HepG2 (cell line): ENCODE measurements at regions not wholly inside any gene's neighbourhood (a gene's known extent, or its start where the extent isn't known, plus 50 kb on each side); places are given as distances from the start of the nearest gene placed in this dataset.

Experiments used
- ATAC-seq: fragments of 200-7000 bp; cut with Tn5 transposase; 3 replicates; pipeline ENCODE4 v1.9.1; 2020; ENCODE audit warnings: mild to moderate bottlenecking, moderate library complexity
- BruUV-seq: library from RNA; stranded (reverse); fragments of 400-500 nt; replicated peaks from 2 replicates; lab custom pipeline; 2021; lab: Mats Ljungman, UMichigan
- CTCF ChIA-PET: fragments of 300-600 bp; formaldehyde crosslinking; extraction: SDS; loops from one replicate; lab custom pipeline; 2021; ENCODE audit warnings: low total read pairs, inconsistent platforms, low intra/inter-chr PET ratio; lab: Yijun Ruan, JAX
- POLR2A ChIA-PET: fragments of 350-600 bp; sonication (Branson Sonifier 250); formaldehyde crosslinking; loops from one replicate; lab custom pipeline; 2020; ENCODE audit warnings: antibody characterized with exemption, inconsistent platforms; lab: Yijun Ruan, JAX
- DNase-seq: peaks from one replicate; pipeline ENCODE4 v3.0.0-alpha.2; 2015; ENCODE audit warnings: low spot score
- FAIRE-seq: peaks from 3 replicates; lab custom pipeline; 2011; peaks lifted over from hg19 to GRCh38; lab: Jason Lieb, UNC
- H2AFZ ChIP-seq: one replicate; pipeline ENCODE4 v1.6.1; 2011; ENCODE audit warnings: low read length, inconsistent platforms
- H3K27ac ChIP-seq: fragments of 300-600 bp; 3 replicates; pipeline ENCODE4 v1.8.0; 2011; ENCODE audit warnings: mixed run types, mild to moderate bottlenecking, mixed read lengths, low read length, inconsistent platforms; ENCODE audit not compliant: insufficient read depth; ENCODE audit errors: extremely low read length
- H3K27me3 ChIP-seq, 2 experiments: fragments of 200-600 bp in 1 of 2; 2 replicates in 1 of 2; 3 replicates in 1 of 2; pipeline versions ENCODE4 v1.6.0 to v1.8.0; 2011; ENCODE audit warnings: low read length in 2 of 2, mild to moderate bottlenecking in 2 of 2, moderate library complexity in 2 of 2, inconsistent platforms in 1 of 2; ENCODE audit not compliant: insufficient read depth in 2 of 2, control insufficient read depth in 1 of 2
- H3K36me3 ChIP-seq, 2 experiments: fragments of 200-600 bp in 1 of 2; replicated peaks in 1 of 2; 2 replicates in 1 of 2; 3 replicates in 1 of 2; pipeline versions ENCODE4 v1.5.1 to v1.8.0; 2011; ENCODE audit warnings: low read length in 2 of 2, inconsistent platforms in 1 of 2; ENCODE audit not compliant: insufficient read depth in 2 of 2, control insufficient read depth in 1 of 2
- H3K4me1 ChIP-seq: 2 replicates; pipeline ENCODE4 v1.5.1; 2012; ENCODE audit warnings: low read length, inconsistent platforms; ENCODE audit not compliant: insufficient read depth
- H3K4me2 ChIP-seq: 2 replicates; pipeline ENCODE4 v1.6.0; 2011; ENCODE audit warnings: low read depth, low read length, inconsistent platforms
- H3K4me3 ChIP-seq, 3 experiments: fragments of 200-600 bp in 1 of 3; sonication (generic), shearing (Covaris generic) in 1 of 3; replicated peaks in 1 of 3; 2 replicates each; pipeline ENCODE4 v1.5.1; 2011 to 2016; ENCODE audit warnings: low read length in 3 of 3, inconsistent platforms in 2 of 3, low read depth in 2 of 3, mild to moderate bottlenecking in 2 of 3, control low read depth in 1 of 3, mixed read lengths in 1 of 3; ENCODE audit not compliant: insufficient read depth in 1 of 3
- H3K79me2 ChIP-seq: one replicate; pipeline ENCODE4 v1.6.1; 2011; ENCODE audit warnings: low read length, inconsistent platforms; ENCODE audit not compliant: insufficient read depth
- H3K9ac ChIP-seq: 2 replicates; pipeline ENCODE4 v1.6.0; 2011; ENCODE audit warnings: mild to moderate bottlenecking, low read depth, low read length, inconsistent platforms; ENCODE audit not compliant: insufficient read depth
- H3K9me3 ChIP-seq: 2 replicates; pipeline ENCODE4 v1.5.1; 2012; ENCODE audit warnings: mild to moderate bottlenecking, low read length
- H4K20me1 ChIP-seq: 2 replicates; pipeline ENCODE4 v1.6.0; 2011; ENCODE audit warnings: inconsistent platforms, mild to moderate bottlenecking, low read length, moderate library complexity; ENCODE audit not compliant: insufficient read depth
- AGO1 ChIP-seq: fragments of 200-400 bp; formaldehyde crosslinking; IDR thresholded peaks from 2 replicates; pipeline ENCODE4 v1.6.1; 2017; ENCODE audit warnings: mild to moderate bottlenecking, low read depth, low read length, moderate library complexity; ENCODE audit not compliant: poor library complexity, severe bottlenecking
- ARID5B ChIP-seq: IDR thresholded peaks from 2 replicates; pipeline ENCODE4 v1.4.0; 2020; ENCODE audit warnings: mild to moderate bottlenecking, missing genetic modification reagents
- HOXA9 ChIP-seq: sonication (generic); formaldehyde crosslinking; IDR thresholded peaks from 2 replicates; pipeline ENCODE4 v1.8.1; 2022; ENCODE audit warnings: missing genetic modification reagents, mild to moderate bottlenecking, moderate library complexity, borderline replicate concordance
- JARID2 ChIP-seq: sonication (generic); formaldehyde crosslinking; IDR thresholded peaks from 2 replicates; pipeline ENCODE4 v1.8.1; 2023; ENCODE audit warnings: missing genetic modification reagents, inconsistent platforms; ENCODE audit not compliant: insufficient replicate concordance
- NBN ChIP-seq: fragments of 450-650 bp; conservative IDR thresholded peaks from 2 replicates; pipeline ENCODE4 v1.6.1; 2017
- PAF1 ChIP-seq: IDR thresholded peaks from 2 replicates; pipeline ENCODE4 v1.6.1; 2016; ENCODE audit warnings: missing genetic modification reagents, missing compliant biosample characterization
- PPARG ChIP-seq: conservative IDR thresholded peaks from 2 replicates; pipeline ENCODE4 v1.6.1; 2016; ENCODE audit warnings: missing biosample characterization, missing genetic modification reagents
- RCOR2 ChIP-seq: IDR thresholded peaks from 2 replicates; pipeline ENCODE4 v1.6.1; 2016; ENCODE audit warnings: missing biosample characterization, missing genetic modification reagents
- THAP11 ChIP-seq: IDR thresholded peaks from 2 replicates; pipeline ENCODE4 v1.6.1; 2016; ENCODE audit warnings: missing biosample characterization, missing genetic modification reagents
- TSC22D2 ChIP-seq: sonication (generic); formaldehyde crosslinking; IDR thresholded peaks from 2 replicates; pipeline ENCODE4 v1.5.1; 2020; ENCODE audit warnings: missing genetic modification reagents, mild to moderate bottlenecking, borderline replicate concordance
- ZBTB21 ChIP-seq: sonication (generic); formaldehyde crosslinking; IDR thresholded peaks from 2 replicates; pipeline ENCODE4 v1.4.0; 2020; ENCODE audit warnings: missing genetic modification reagents
- ZC3H4 ChIP-seq: sonication (generic); formaldehyde crosslinking; IDR thresholded peaks from 2 replicates; pipeline ENCODE4 v1.4.0; 2020; ENCODE audit warnings: missing genetic modification reagents, borderline replicate concordance
- ZNF296 ChIP-seq: sonication (generic); formaldehyde crosslinking; conservative IDR thresholded peaks from 2 replicates; pipeline ENCODE4 v1.5.0; 2020; ENCODE audit warnings: mild to moderate bottlenecking, missing genetic modification reagents
- ZNF550 ChIP-seq: sonication (generic); formaldehyde crosslinking; IDR thresholded peaks from 2 replicates; pipeline ENCODE4 v1.4.0; 2020; ENCODE audit warnings: mild to moderate bottlenecking, missing genetic modification reagents, borderline replicate concordance
- ZNF746 ChIP-seq: sonication (generic); formaldehyde crosslinking; IDR thresholded peaks from 2 replicates; pipeline ENCODE4 v1.8.0; 2022; ENCODE audit warnings: mild to moderate bottlenecking, missing genetic modification reagents
- ZNF761 ChIP-seq: sonication (generic); formaldehyde crosslinking; conservative IDR thresholded peaks from 2 replicates; pipeline ENCODE4 v1.4.0; 2020; ENCODE audit warnings: mild to moderate bottlenecking, missing genetic modification reagents
- ZNF766 ChIP-seq: sonication (generic); formaldehyde crosslinking; IDR thresholded peaks from 2 replicates; pipeline ENCODE4 v1.5.0; 2020; ENCODE audit warnings: missing genetic modification reagents, borderline replicate concordance
- ZNF782 ChIP-seq: sonication (generic); formaldehyde crosslinking; IDR thresholded peaks from 2 replicates; pipeline ENCODE4 v1.4.0; 2020; ENCODE audit warnings: missing genetic modification reagents, mild to moderate bottlenecking, borderline replicate concordance
- WGBS: methylation state at CpG from one replicate; pipeline ENCODE4 v1.1.6; 2017; ENCODE audit warnings: low lambda C conversion rate; 5-methylcytosine and 5-hydroxymethylcytosine counted together
- in situ Hi-C: cut with HindIII; loops from 2 replicates; pipeline ENCODE4 v1.10.0; 2017; ENCODE audit warnings: low pct_unique_long_range_greater_than_20kb; ENCODE audit not compliant: extremely low pct_ligation_motif_present
- intact Hi-C: fragments of 100-400 bp; cut with micrococcal nuclease; formaldehyde crosslinking; loops from one replicate; pipeline ENCODE4 v1.10.0; 2022; ENCODE audit not compliant: unreplicated experiment

- H4K20me1 ChIP-seq, result no peaks in the 10 kb centered on the region
- BruUV-seq, result no TSS peak
- no peak overlapping the region for H3K4me2 ChIP-seq
- no peak overlapping the region for H3K4me3 ChIP-seq
- H3K27me3 ChIP-seq, result peaks cover 0 to 8% of the 10 kb centered on the region in 2 experiments; a peak in 1 of 5 replicates
- H3K9me3 ChIP-seq, result no peaks in the 10 kb centered on the region
- in situ Hi-C loops (no loop called here), intact Hi-C loops (no loop called here)
- no peak for ATAC-seq
- DNase-seq, result no peak
- FAIRE-seq, result no peak
- ChIA-PET POLR2A (no interaction called here), CTCF (no interaction called here)
- peaks cover 17% of the 10 kb centered on the region for H3K4me1 ChIP-seq
- TF ChIP-seq HOXA9 (CRISPR knock-in tag) (no peak), ZC3H4 (CRISPR knock-in tag) (no peak), TSC22D2 (CRISPR knock-in tag) (no peak), AGO1 (no peak), ZNF766 (CRISPR knock-in tag) (no peak), JARID2 (CRISPR knock-in tag) (no peak)
- no peak overlapping the region for H3K27ac ChIP-seq
- H3K9ac ChIP-seq, result no peak overlapping the region
- no peaks in the 10 kb centered on the region for H3K79me2 ChIP-seq
- H2AFZ ChIP-seq, result no peak overlapping the region
- H3K36me3 ChIP-seq, result no peaks in the 10 kb centered on the region
These were observed 55.0 kb upstream of the EEPD1 start for GRCh38 chr7:36098096-36098495.

GRCh38 chr7:36100226-36100625 lies 52.8 kb upstream of the EEPD1 start:
- no peak for FAIRE-seq
- in situ Hi-C loops, result no loop called here
- peaks cover 17% of the 10 kb centered on the region for H3K4me1 ChIP-seq

More at GRCh38 chr7:36100226-36100625, 52.8 kb upstream of the EEPD1 start:
- no peaks in the 10 kb centered on the region for H4K20me1 ChIP-seq
- DNase-seq (no peak), ATAC-seq (no peak)
- H3K4me3 ChIP-seq, result no peak overlapping the region
- WGBS, result 19% methylated on average over 2 of the region's 2 CpGs
- intact Hi-C loops, result no loop called here
- no peaks in the 10 kb centered on the region for H3K36me3 ChIP-seq
- no peak for TF ChIP-seq THAP11 (CRISPR knock-in tag)
- TF ChIP-seq ARID5B (CRISPR knock-in tag), result no peak
- TF ChIP-seq ZNF296 (CRISPR knock-in tag), result no peak
- no peak for TF ChIP-seq ZNF761 (CRISPR knock-in tag)
- no peak for TF ChIP-seq PPARG
- TF ChIP-seq NBN, result no peak
- no peak for TF ChIP-seq PAF1 (CRISPR knock-in tag)
- no peak for TF ChIP-seq ZNF746 (CRISPR knock-in tag)
- TF ChIP-seq ZBTB21 (CRISPR knock-in tag), result no peak
- no peak for TF ChIP-seq ZNF550 (CRISPR knock-in tag)
- no peak for TF ChIP-seq ZNF782 (CRISPR knock-in tag)
- no peak for TF ChIP-seq RCOR2
- no peak overlapping the region for H3K27ac ChIP-seq
- no peak overlapping the region for H3K4me2 ChIP-seq
- no peaks in the 10 kb centered on the region for H3K79me2 ChIP-seq
- H3K27me3 ChIP-seq, result peaks cover 0 to 4% of the 10 kb centered on the region in 2 experiments; a peak in 1 of 5 replicates
- ChIA-PET POLR2A (no interaction called here), CTCF (no interaction called here)
- H2AFZ ChIP-seq, result no peak overlapping the region
- H3K9me3 ChIP-seq, result no peaks in the 10 kb centered on the region
- BruUV-seq, result no TSS peak
- H3K9ac ChIP-seq, result no peak overlapping the region
